ENCODE measurements at regions not wholly inside any gene's neighbourhood (a gene's known extent, or its start where the extent isn't known, plus 50 kb on each side); places are given as distances from the start of the nearest gene placed in this dataset.

- DNase-seq: no peak
These were observed 534.0 kb upstream of the JARID2 start for GRCh38 chr6:14711704-14712379.

GRCh38 chr6:14713008-14713960 lies 532.6 kb upstream of the JARID2 start:
- DNase-seq: no peak

- no peak for DNase-seq
These were observed 531.8 kb upstream of the JARID2 start for GRCh38 chr6:14713966-14714631.

GRCh38 chr6:14715076-14715475 lies 530.8 kb upstream of the JARID2 start:
- DNase-seq: no peak

- DNase-seq: no peak
These were observed 529.2 kb upstream of the JARID2 start for GRCh38 chr6:14716499-14717146.

- DNase-seq: peak; percentile 63
These were observed 528.6 kb upstream of the JARID2 start for GRCh38 chr6:14717307-14717706.

GRCh38 chr6:14718861-14719260 lies 527.0 kb upstream of the JARID2 start:
- no peak for DNase-seq

- DNase-seq: no peak
These were observed 526.6 kb upstream of the JARID2 start for GRCh38 chr6:14719270-14719669.

- DNase-seq: no peak
These were observed 525.3 kb upstream of the JARID2 start for GRCh38 chr6:14720411-14721102.

GRCh38 chr6:14721103-14721758 lies 524.6 kb upstream of the JARID2 start:
- DNase-seq: no peak

GRCh38 chr6:14722001-14722562 lies 523.8 kb upstream of the JARID2 start:
- no peak for DNase-seq

- no peak for DNase-seq
These were observed 523.2 kb upstream of the JARID2 start for GRCh38 chr6:14722704-14723103.

- DNase-seq: no peak
These were observed 522.3 kb upstream of the JARID2 start for GRCh38 chr6:14723535-14724086.

- DNase-seq: no peak
These were observed 521.3 kb upstream of the JARID2 start for GRCh38 chr6:14724549-14724948.

GRCh38 chr6:14726816-14727493 lies 518.9 kb upstream of the JARID2 start:
- peak; percentile 24 for DNase-seq

- no peak for DNase-seq
These were observed 518.1 kb upstream of the JARID2 start for GRCh38 chr6:14727494-14728395.

GRCh38 chr6:14728396-14729024 lies 517.4 kb upstream of the JARID2 start:
- no peak for DNase-seq

GRCh38 chr6:14729129-14729871 lies 516.6 kb upstream of the JARID2 start:
- DNase-seq: no peak
